SK-N-SH (cell line): ENCODE measurements at regions not wholly inside any gene's neighbourhood (a gene's known extent, or its start where the extent isn't known, plus 50 kb on each side); places are given as distances from the start of the nearest gene placed in this dataset.

Experiments used
- CHD2 ChIP-seq: fragments of 150-350 bp; IDR thresholded peaks from 2 replicates; pipeline ENCODE4 v1.6.1; 2018; ENCODE audit warnings: low read length; ENCODE audit not compliant: partially characterized antibody
- TF ChIP-seq, protein P1 (sequence below): fragments of 200-600 bp; sonication (generic); IDR thresholded peaks from 2 replicates; pipeline ENCODE4 v1.6.1; 2017; ENCODE audit warnings: antibody characterized with exemption, mild to moderate bottlenecking, moderate library complexity

DNA sequence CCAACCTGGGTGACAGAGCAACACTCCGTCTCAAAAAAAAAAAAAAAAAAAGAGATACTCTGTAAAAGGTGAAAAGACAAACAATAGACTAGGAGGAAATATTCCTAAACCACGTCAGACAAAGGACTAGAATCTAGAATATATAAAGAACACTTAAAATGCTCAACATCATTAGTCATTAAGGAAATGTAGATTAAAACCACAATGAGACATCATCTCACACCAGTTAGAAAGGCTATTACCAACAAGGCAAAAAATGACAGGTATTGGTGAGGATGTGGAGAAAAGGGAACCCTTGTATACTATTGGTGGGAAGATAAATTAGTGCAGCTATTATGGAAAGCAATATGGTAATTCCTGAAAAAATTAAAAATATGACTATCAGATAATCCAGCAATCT lies 903.1 kb upstream of the SOX9 start:
- TF ChIP-seq CHD2: no peak
- TF ChIP-seq, protein P1, sequence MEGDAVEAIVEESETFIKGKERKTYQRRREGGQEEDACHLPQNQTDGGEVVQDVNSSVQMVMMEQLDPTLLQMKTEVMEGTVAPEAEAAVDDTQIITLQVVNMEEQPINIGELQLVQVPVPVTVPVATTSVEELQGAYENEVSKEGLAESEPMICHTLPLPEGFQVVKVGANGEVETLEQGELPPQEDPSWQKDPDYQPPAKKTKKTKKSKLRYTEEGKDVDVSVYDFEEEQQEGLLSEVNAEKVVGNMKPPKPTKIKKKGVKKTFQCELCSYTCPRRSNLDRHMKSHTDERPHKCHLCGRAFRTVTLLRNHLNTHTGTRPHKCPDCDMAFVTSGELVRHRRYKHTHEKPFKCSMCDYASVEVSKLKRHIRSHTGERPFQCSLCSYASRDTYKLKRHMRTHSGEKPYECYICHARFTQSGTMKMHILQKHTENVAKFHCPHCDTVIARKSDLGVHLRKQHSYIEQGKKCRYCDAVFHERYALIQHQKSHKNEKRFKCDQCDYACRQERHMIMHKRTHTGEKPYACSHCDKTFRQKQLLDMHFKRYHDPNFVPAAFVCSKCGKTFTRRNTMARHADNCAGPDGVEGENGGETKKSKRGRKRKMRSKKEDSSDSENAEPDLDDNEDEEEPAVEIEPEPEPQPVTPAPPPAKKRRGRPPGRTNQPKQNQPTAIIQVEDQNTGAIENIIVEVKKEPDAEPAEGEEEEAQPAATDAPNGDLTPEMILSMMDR: no peak
